ENCODE measurements at regions not wholly inside any gene's neighbourhood (a gene's known extent, or its start where the extent isn't known, plus 50 kb on each side); places are given as distances from the start of the nearest gene placed in this dataset.

DNA sequence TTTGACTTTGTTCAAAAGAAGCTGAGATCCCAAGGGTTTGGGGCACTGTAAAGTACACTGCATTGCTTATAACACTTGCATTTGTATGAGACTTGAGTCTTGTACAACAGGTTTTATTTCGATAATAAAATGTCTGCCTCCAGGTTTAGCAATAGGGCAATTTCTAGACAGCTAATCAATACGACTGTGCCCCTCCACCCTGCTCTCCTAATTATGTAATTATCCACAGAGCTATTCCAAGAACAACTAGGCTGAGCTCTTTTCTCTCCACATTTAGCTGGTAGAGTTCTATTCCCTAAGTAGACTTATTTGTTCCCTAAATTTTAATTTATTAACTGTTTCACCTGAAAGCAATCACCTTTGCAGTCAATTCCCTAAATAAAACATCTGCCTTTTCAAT lies 52.9 kb upstream of the LINC00305 start:
- Histone ChIP-seq H2BK5ac (ENCODE audit: insufficient read length, low read length) (no peak overlapping the region), H3K23ac (ENCODE audit: insufficient read length, low read depth, low read length) (no peak overlapping the region), H3K4me1 (ENCODE audit: insufficient read depth, low read length) (peaks cover 5% of the 10 kb centered on the region; the same call in 1 of the 2 replicates), H3K4ac (ENCODE audit: low read depth, low read length) (no peak overlapping the region), H3K18ac (ENCODE audit: insufficient read length, low read depth, low read length) (no peak overlapping the region), H4K20me1 (ENCODE audit: control insufficient read depth, insufficient read depth, insufficient read length) (no peaks in the 10 kb centered on the region), H4K5ac (ENCODE audit: insufficient read length, low read depth, low read length) (no peak overlapping the region), H3K4me2 (ENCODE audit: insufficient read depth, insufficient read length, low read length) (no peak overlapping the region), H4K91ac (ENCODE audit: insufficient read length, low read depth, low read length) (no peak overlapping the region), H2BK120ac (ENCODE audit: low read depth, low read length, poor library complexity, severe bottlenecking) (no peak overlapping the region), H3K14ac (ENCODE audit: insufficient read depth, low read length) (no peak overlapping the region), H3K79me2 (ENCODE audit: insufficient read depth, low read length) (no peaks in the 10 kb centered on the region), H3T11ph (ENCODE audit: low read length) (no peak overlapping the region), H3K27ac (ENCODE audit: insufficient read length, low read depth, low read length) (no peak overlapping the region), H2BK20ac (ENCODE audit: low read depth, low read length, poor library complexity, severe bottlenecking) (no peak overlapping the region), H2BK15ac (ENCODE audit: low read depth, low read length) (no peak overlapping the region), H3K79me1 (ENCODE audit: insufficient read depth, low read depth, low read length, poor library complexity, severe bottlenecking) (no peaks in the 10 kb centered on the region), H3K23me2 (ENCODE audit: insufficient read length, low read depth, low read length, poor library complexity, severe bottlenecking) (no peaks in the 10 kb centered on the region), H3K9me3 (ENCODE audit: control insufficient read depth, low read depth, low read length) (no peaks in the 10 kb centered on the region), H2AFZ (ENCODE audit: low read length) (no peak overlapping the region), H2AK5ac (ENCODE audit: insufficient read length, low read length) (no peak overlapping the region), H3K9ac (ENCODE audit: extremely low read depth, insufficient read length, low read length) (no peak overlapping the region), H3K27me3 (ENCODE audit: insufficient read depth, low read length) (no peaks in the 10 kb centered on the region), H3K56ac (ENCODE audit: insufficient read length, low read depth, low read length) (no peak overlapping the region), H4K8ac (replicated peaks; ENCODE audit: insufficient read length, low read depth, low read length) (no peak overlapping the region), H2BK12ac (ENCODE audit: insufficient read length, low read depth, low read length) (no peak overlapping the region)
- DNase-seq: no peak
- Mint-ChIP-seq H3K36me3 (ENCODE audit: insufficient read depth in 1 of 3, low read depth in 3 of 3) (no peaks in the 10 kb centered on the region), H3K9me3 (no peaks in the 10 kb centered on the region), H3K27me3 (ENCODE audit: low read depth) (no peaks in the 10 kb centered on the region), H3K27ac (no peak overlapping the region; a peak in 1 of 7 replicates), H3K4me1 (peaks cover 37 to 40% of the 10 kb centered on the region in 2 experiments), H3K4me3 (no peak overlapping the region)
- WGBS (ENCODE audit: extremely low coverage, insufficient read length, low lambda C conversion rate): no CpG with 5 or more reads among the region's 2 CpGs
- TF ChIP-seq, protein P1, sequence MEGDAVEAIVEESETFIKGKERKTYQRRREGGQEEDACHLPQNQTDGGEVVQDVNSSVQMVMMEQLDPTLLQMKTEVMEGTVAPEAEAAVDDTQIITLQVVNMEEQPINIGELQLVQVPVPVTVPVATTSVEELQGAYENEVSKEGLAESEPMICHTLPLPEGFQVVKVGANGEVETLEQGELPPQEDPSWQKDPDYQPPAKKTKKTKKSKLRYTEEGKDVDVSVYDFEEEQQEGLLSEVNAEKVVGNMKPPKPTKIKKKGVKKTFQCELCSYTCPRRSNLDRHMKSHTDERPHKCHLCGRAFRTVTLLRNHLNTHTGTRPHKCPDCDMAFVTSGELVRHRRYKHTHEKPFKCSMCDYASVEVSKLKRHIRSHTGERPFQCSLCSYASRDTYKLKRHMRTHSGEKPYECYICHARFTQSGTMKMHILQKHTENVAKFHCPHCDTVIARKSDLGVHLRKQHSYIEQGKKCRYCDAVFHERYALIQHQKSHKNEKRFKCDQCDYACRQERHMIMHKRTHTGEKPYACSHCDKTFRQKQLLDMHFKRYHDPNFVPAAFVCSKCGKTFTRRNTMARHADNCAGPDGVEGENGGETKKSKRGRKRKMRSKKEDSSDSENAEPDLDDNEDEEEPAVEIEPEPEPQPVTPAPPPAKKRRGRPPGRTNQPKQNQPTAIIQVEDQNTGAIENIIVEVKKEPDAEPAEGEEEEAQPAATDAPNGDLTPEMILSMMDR (conservative IDR thresholded peaks at IDR 0.05): no peak
